ENCODE measurements at regions not wholly inside any gene's neighbourhood (a gene's known extent, or its start where the extent isn't known, plus 50 kb on each side); places are given as distances from the start of the nearest gene placed in this dataset.

- no peak for DNase-seq (ENCODE audit: low read depth)
Observed at GRCh38 chr12:113620437-113620976, 148.8 kb upstream of the LHX5 start.

- no peak for DNase-seq (ENCODE audit: low read depth)
Observed at GRCh38 chr12:113619202-113619601, 147.5 kb upstream of the LHX5 start.

- DNase-seq (ENCODE audit: low read depth), result no peak
Observed at GRCh38 chr12:113613414-113613813, 141.7 kb upstream of the LHX5 start.

GRCh38 chr12:113612793-113613192 lies 141.1 kb upstream of the LHX5 start:
- no peak for DNase-seq (ENCODE audit: low read depth)

- DNase-seq (ENCODE audit: low read depth), result no peak
Observed at GRCh38 chr12:113612076-113612728, 140.5 kb upstream of the LHX5 start.

GRCh38 chr12:113611652-113612051 lies 140.0 kb upstream of the LHX5 start:
- DNase-seq (ENCODE audit: low read depth), result no peak

- DNase-seq (ENCODE audit: low read depth), result no peak
Observed at GRCh38 chr12:113610698-113611097, 139.0 kb upstream of the LHX5 start.

DNA sequence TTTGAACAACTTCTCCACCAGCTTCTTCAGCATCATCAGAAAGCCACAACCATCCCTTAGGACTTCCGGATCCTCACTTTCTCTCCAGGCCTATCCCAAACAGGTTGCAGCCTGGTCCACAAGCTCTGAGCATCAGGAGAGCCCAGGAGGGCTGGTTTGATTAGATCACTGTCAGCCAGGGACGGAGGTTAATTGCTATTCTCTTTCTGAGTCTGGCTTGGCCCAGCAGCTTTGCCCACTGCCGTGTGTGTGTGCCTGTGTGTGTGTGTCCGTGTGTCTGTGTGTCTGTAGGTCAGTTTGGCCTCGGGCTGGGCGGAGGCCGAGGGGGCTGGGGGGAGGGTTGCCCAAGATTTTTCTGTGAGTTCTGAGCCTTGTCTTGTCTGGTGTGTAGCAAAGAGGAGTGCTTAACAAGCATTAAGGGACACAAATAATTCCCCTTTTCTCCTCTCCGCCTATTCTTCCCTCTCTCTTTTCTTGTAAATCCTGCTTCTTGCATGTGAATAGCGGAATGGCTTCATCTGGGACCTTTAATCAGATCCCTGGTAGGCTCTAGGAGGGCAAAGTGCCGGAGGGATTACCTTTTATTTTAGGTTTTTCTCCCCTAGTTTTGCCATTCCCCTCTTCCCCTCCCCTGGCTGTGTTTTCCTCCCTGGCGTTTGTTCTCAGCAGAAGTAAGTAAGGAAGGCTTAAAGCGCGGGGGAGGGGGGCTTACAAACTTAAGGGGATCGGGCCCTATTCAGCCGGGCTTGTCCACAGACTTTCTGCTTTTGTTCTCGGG lies 138.2 kb upstream of the LHX5 start:
- no peak for DNase-seq (ENCODE audit: low read depth)

- no peak for DNase-seq (ENCODE audit: low read depth)
Observed at GRCh38 chr12:113604666-113605065, 133.0 kb upstream of the LHX5 start.

DNA sequence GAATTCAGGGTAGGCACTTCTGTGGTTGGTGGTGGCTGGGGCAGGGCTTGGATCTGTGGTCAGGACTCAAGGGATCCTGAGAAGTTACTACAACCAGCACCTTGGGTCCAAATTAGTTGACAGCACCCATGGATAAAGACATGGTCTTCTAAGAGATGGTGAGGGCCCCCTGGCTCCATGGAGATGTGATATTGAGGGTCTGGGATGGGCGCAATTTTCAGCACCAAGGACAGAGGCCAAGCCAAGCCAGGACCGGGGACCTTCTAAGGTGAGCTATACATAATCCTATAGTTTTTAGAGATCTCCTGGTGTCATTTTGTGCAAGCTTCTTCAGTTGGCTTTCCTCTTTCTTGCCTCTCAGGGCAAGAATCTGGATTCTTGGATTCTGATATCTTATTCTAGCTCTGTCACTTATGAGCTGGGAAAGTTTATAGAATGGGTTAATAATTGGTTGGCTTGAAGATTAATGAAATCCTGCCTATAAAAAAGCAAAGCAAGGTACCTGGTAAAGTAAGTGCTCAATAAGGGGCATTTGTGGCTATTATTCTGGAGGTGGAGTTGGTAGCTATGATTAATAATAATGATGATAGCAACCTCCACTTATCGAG lies 130.1 kb upstream of the LHX5 start:
- no peak for DNase-seq (ENCODE audit: low read depth)

- DNase-seq (ENCODE audit: low read depth), result no peak
Observed at GRCh38 chr12:113598815-113599406, 127.2 kb upstream of the LHX5 start.

GRCh38 chr12:113594967-113595366 lies 123.3 kb upstream of the LHX5 start:
- DNase-seq (ENCODE audit: low read depth), result no peak

- no peak for DNase-seq (ENCODE audit: low read depth)
Observed at GRCh38 chr12:113591480-113591974, 119.9 kb upstream of the LHX5 start.

- DNase-seq (ENCODE audit: low read depth), result no peak
Observed at GRCh38 chr12:113589437-113589836, 117.8 kb upstream of the LHX5 start.

DNA sequence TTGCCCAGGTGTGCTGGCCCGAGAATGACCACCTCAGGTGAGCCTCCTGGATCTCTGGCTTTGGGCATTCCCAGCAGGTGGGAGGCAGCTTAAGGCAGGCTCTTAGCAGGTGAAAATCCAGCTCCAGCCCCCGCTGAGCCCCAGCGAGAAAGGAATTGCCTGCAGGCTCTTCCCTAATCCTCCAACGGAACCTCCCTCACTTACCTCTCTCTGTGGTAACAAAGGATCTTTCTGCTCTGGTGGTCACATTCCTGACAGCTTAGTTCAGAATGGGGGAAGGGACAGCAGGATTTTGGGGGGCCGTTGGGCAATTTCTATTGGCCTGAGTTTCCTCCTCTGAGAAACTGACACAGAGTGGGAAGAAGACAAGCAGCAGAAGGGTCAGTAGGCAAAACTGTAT lies 116.0 kb upstream of the LHX5 start:
- DNase-seq (ENCODE audit: low read depth), result no peak

- DNase-seq (ENCODE audit: low read depth), result no peak
Observed at GRCh38 chr12:113586461-113586860, 114.8 kb upstream of the LHX5 start.

GRCh38 chr12:113582521-113583218 lies 111.0 kb upstream of the LHX5 start:
- DNase-seq (ENCODE audit: low read depth), result no peak

DNA sequence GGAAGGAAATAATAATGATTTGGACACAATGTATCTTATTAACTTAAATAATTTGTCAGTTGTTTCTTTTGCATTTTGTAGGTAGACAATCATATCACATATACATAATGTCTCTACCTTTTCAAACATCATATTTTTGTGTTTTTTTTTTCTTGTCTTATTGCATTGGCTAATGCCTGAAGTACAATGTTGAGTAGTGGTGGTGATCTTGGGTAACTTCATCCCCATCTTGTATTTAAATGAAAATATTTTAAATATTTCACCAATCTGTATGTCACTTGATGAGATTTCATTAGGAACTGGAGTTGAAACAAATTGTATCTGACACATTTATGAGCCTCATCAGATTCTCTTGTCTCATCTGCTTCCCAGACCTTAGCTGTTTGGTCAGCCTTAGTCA lies 109.7 kb upstream of the LHX5 start:
- no peak for DNase-seq (ENCODE audit: low read depth)

GRCh38 chr12:113580437-113580836 lies 108.8 kb upstream of the LHX5 start:
- no peak for DNase-seq (ENCODE audit: low read depth)

GRCh38 chr12:113577464-113578129 lies 105.9 kb upstream of the LHX5 start:
- no peak for DNase-seq (ENCODE audit: low read depth)

GRCh38 chr12:113575386-113575785 lies 103.7 kb upstream of the LHX5 start:
- no peak for DNase-seq (ENCODE audit: low read depth)

Data from HT1080 (cell line).